CD4-positive, alpha-beta T cell (primary cell): ENCODE measurements at regions not wholly inside any gene's neighbourhood (a gene's known extent, or its start where the extent isn't known, plus 50 kb on each side); places are given as distances from the start of the nearest gene placed in this dataset.

Experiments used
- ATAC-seq: fragments of 200-7000 bp; cut with Tn5 transposase; one replicate; pipeline ENCODE4 v1.10.0; 2022; ENCODE audit warnings: mild to moderate bottlenecking; ENCODE audit not compliant: poor library complexity
- CTCF ChIA-PET: fragments of 350-600 bp; sonication (Branson Sonifier 250); formaldehyde crosslinking; loops from one replicate; lab custom pipeline; 2021; ENCODE audit warnings: antibody characterized with exemption, inconsistent platforms; lab: Charles Lee
- POLR2A ChIA-PET: fragments of 350-600 bp; sonication (Branson Sonifier 250); formaldehyde crosslinking; loops from one replicate; lab custom pipeline; 2021; ENCODE audit warnings: antibody characterized with exemption, inconsistent platforms; lab: Charles Lee
- DNase-seq, 14 experiments: peaks; one replicate each; pipeline ENCODE4 v3.0.0-alpha.2; 2013 to 2020; ENCODE audit warnings: mixed read lengths in 2 of 14
- H3K27ac ChIP-seq, 2 donors: one replicate each; pipeline versions ENCODE4 v1.5.1 to v1.7.0; 2013; ENCODE audit warnings: low read length in 2 of 2, low read depth in 1 of 2, mild to moderate bottlenecking in 1 of 2
- H3K27me3 ChIP-seq, 2 experiments: 1 replicate in 1 of 2; 2 replicates in 1 of 2; pipeline versions ENCODE4 v1.6.1 to v1.7.0; 2013; ENCODE audit warnings: low read length in 2 of 2, control low read depth in 1 of 2, mild to moderate bottlenecking in 1 of 2, moderate library complexity in 1 of 2; ENCODE audit not compliant: insufficient read depth in 2 of 2, control insufficient read depth in 1 of 2
- H3K36me3 ChIP-seq: one replicate; pipeline ENCODE4 v1.6.1; 2013; ENCODE audit warnings: low read length, control low read depth; ENCODE audit not compliant: insufficient read depth
- H3K4me1 ChIP-seq: one replicate; pipeline ENCODE4 v1.6.1; 2013; ENCODE audit warnings: low read length, control low read depth; ENCODE audit not compliant: insufficient read depth
- H3K4me3 ChIP-seq: one replicate; pipeline ENCODE4 v1.5.1; 2013; ENCODE audit warnings: mild to moderate bottlenecking, low read length, moderate library complexity
- H3K9me3 ChIP-seq, 2 experiments: 1 replicate in 1 of 2; 2 replicates in 1 of 2; pipeline versions ENCODE4 v1.6.1 to v1.7.0; 2013; ENCODE audit warnings: low read length in 2 of 2, mild to moderate bottlenecking in 2 of 2, control low read depth in 1 of 2, moderate library complexity in 1 of 2; ENCODE audit not compliant: control insufficient read depth in 1 of 2, insufficient read depth in 1 of 2
- H3K27ac Mint-ChIP-seq: one replicate; pipeline ENCODE4 v1.8.0; 2020; ENCODE audit warnings: mixed read lengths
- H3K27me3 Mint-ChIP-seq: one replicate; pipeline ENCODE4 v1.8.0; 2021; ENCODE audit warnings: mixed read lengths
- H3K36me3 Mint-ChIP-seq: one replicate; pipeline ENCODE4 v1.8.0; 2021; ENCODE audit warnings: low read depth, mixed read lengths
- H3K4me1 Mint-ChIP-seq: one replicate; pipeline ENCODE4 v1.8.0; 2021; ENCODE audit warnings: low read depth, mixed read lengths
- H3K4me3 Mint-ChIP-seq: one replicate; pipeline ENCODE4 v1.8.0; 2020; ENCODE audit warnings: mild to moderate bottlenecking, mixed read lengths
- H3K9me3 Mint-ChIP-seq: one replicate; pipeline ENCODE4 v1.8.0; 2020; ENCODE audit warnings: mixed read lengths
- CTCF ChIP-seq: fragments of 200-600 bp; IDR thresholded peaks from one replicate; pipeline ENCODE4 v1.8.0; 2022; ENCODE audit warnings: antibody characterized with exemption, mild to moderate bottlenecking
- intact Hi-C, 2 experiments: fragments of 100-400 bp; cut with DNase I in 1 of 2; cut with micrococcal nuclease in 1 of 2; formaldehyde crosslinking; loops; one replicate each; pipeline versions ENCODE4 v1.15.1 to v1.9.0; 2023 to 2025; cut with DNase I, micrococcal nuclease

GRCh38 chr17:13212860-13213259 is 195.0 kb upstream of the ELAC2 start:
- no peak for TF ChIP-seq CTCF
- peaks cover 5% of the 10 kb centered on the region for H3K27me3 Mint-ChIP-seq
- no peaks in the 10 kb centered on the region for H3K4me1 ChIP-seq
- H3K27ac ChIP-seq, result no peak overlapping the region
- H3K9me3 ChIP-seq, result no peaks in the 10 kb centered on the region
- H3K27ac Mint-ChIP-seq, result no peak overlapping the region
- no peak for DNase-seq
- no peaks in the 10 kb centered on the region for H3K27me3 ChIP-seq
- no peaks in the 10 kb centered on the region for H3K36me3 Mint-ChIP-seq
- no peak overlapping the region for H3K4me3 Mint-ChIP-seq
- H3K9me3 Mint-ChIP-seq, result no peaks in the 10 kb centered on the region
- no peaks in the 10 kb centered on the region for H3K36me3 ChIP-seq
- intact Hi-C loops, result no loop called here
- ATAC-seq, result no peak
- CTCF ChIA-PET, result no interaction called here
- H3K4me3 ChIP-seq, result no peak overlapping the region
- H3K4me1 Mint-ChIP-seq, result no peaks in the 10 kb centered on the region
- POLR2A ChIA-PET, result no interaction called here

GRCh38 chr17:13209081-13209480 is 191.3 kb upstream of the ELAC2 start:
- Mint-ChIP-seq H3K36me3 (no peaks in the 10 kb centered on the region), H3K4me3 (no peak overlapping the region), H3K27me3 (peaks cover 5% of the 10 kb centered on the region), H3K9me3 (no peaks in the 10 kb centered on the region), H3K27ac (no peak overlapping the region), H3K4me1 (no peaks in the 10 kb centered on the region)
- Histone ChIP-seq H3K27ac (no peak overlapping the region), H3K4me1 (no peaks in the 10 kb centered on the region), H3K4me3 (no peak overlapping the region), H3K36me3 (no peaks in the 10 kb centered on the region), H3K27me3 (no peaks in the 10 kb centered on the region), H3K9me3 (no peaks in the 10 kb centered on the region)
- ChIA-PET POLR2A (no interaction called here), CTCF (no interaction called here)
- intact Hi-C loops, result no loop called here
- DNase-seq, result no peak
- TF ChIP-seq CTCF, result no peak
- ATAC-seq, result no peak

GRCh38 chr17:13204607-13205237 is 186.9 kb upstream of the ELAC2 start:
- Histone ChIP-seq H3K27me3 (no peaks in the 10 kb centered on the region), H3K9me3 (peaks cover 0 to 3% of the 10 kb centered on the region in 2 experiments), H3K36me3 (no peaks in the 10 kb centered on the region), H3K4me3 (no peak overlapping the region), H3K27ac (no peak overlapping the region), H3K4me1 (no peaks in the 10 kb centered on the region)
- H3K4me1 Mint-ChIP-seq, result no peaks in the 10 kb centered on the region
- no peak for DNase-seq
- H3K4me3 Mint-ChIP-seq, result no peak overlapping the region
- no peak for ATAC-seq
- ChIA-PET POLR2A (no interaction called here), CTCF (no interaction called here)
- H3K9me3 Mint-ChIP-seq, result no peaks in the 10 kb centered on the region
- no peaks in the 10 kb centered on the region for H3K36me3 Mint-ChIP-seq
- intact Hi-C loops, result no loop called here
- no peak overlapping the region for H3K27ac Mint-ChIP-seq
- H3K27me3 Mint-ChIP-seq, result no peaks in the 10 kb centered on the region
- TF ChIP-seq CTCF, result no peak
